ENCODE measurements at regions not wholly inside any gene's neighbourhood (a gene's known extent, or its start where the extent isn't known, plus 50 kb on each side); places are given as distances from the start of the nearest gene placed in this dataset.

GRCh38 chr2:122266636-122267035 lies 511.2 kb downstream of the TSN start:
- H3K4me3 ChIP-seq (ENCODE audit: low read depth, low read length): no peak overlapping the region
- no peaks in the 10 kb centered on the region for H3K36me3 ChIP-seq (ENCODE audit: control insufficient read depth in 2 of 2, insufficient read depth in 1 of 2, low read length in 2 of 2)
- no peaks in the 10 kb centered on the region for H3K9me3 ChIP-seq (ENCODE audit: control insufficient read depth, insufficient read depth, low read depth, low read length)
- no peaks in the 10 kb centered on the region for H3K4me1 ChIP-seq (ENCODE audit: control insufficient read depth, insufficient read depth, low read length)
- POLR2A ChIA-PET: no interaction called here
- CTCF ChIA-PET: interaction anchor here (0.5 kb wide), 1 partner anchor 1125 kb away, joined by 3 read pairs; no protein-coding TSS in a partner anchor
- TF ChIP-seq SCRT2 (tag by site-specific recombination; IDR thresholded peaks at IDR 0.05): no peak
- no peak for TF ChIP-seq TSHZ1 (tag by site-specific recombination; IDR thresholded peaks at IDR 0.05; ENCODE audit: borderline replicate concordance)
- TF ChIP-seq ZFP3 (tag by site-specific recombination; IDR thresholded peaks at IDR 0.05; ENCODE audit: low read depth): no peak
- TF ChIP-seq KLF17 (tag by site-specific recombination; IDR thresholded peaks at IDR 0.05): no peak
- no peak for TF ChIP-seq ZNF37A (tag by site-specific recombination; IDR thresholded peaks at IDR 0.05)
- no peak for TF ChIP-seq ZNF623 (tag by site-specific recombination; IDR thresholded peaks at IDR 0.05)
- TF ChIP-seq ZNF776 (tag by site-specific recombination; IDR thresholded peaks at IDR 0.05; ENCODE audit: borderline replicate concordance): no peak
- TF ChIP-seq ZNF785 (tag by site-specific recombination; IDR thresholded peaks at IDR 0.05): no peak
- TF ChIP-seq, protein P1, sequence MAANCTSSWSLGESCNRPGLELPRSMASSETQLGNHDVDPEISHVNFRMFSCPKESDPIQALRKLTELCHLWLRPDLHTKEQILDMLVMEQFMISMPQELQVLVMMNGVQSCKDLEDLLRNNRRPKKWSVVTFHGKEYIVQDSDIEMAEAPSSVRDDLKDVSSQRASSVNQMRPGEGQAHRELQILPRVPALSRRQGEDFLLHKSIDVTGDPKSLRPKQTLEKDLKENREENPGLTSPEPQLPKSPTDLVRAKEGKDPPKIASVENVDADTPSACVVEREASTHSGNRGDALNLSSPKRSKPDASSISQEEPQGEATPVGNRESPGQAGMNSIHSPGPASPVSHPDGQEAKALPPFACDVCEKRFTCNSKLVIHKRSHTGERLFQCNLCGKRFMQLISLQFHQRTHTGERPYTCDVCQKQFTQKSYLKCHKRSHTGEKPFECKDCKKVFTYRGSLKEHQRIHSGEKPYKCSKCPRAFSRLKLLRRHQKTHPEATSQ (tag by site-specific recombination; IDR thresholded peaks at IDR 0.05): no peak
- H3K27ac ChIP-seq (ENCODE audit: extremely low read depth, low read depth, low read length): no peak overlapping the region

GRCh38 chr2:122267947-122268346 lies 512.5 kb downstream of the TSN start:
- POLR2A ChIA-PET: no interaction called here
- H3K4me1 ChIP-seq (ENCODE audit: control insufficient read depth, insufficient read depth, low read length): no peaks in the 10 kb centered on the region
- CTCF ChIA-PET: interaction anchor here (0.7 kb wide), 1 partner anchor 457 kb away, joined by 6 read pairs; no protein-coding TSS in a partner anchor
- H3K9me3 ChIP-seq (ENCODE audit: control insufficient read depth, insufficient read depth, low read depth, low read length): no peaks in the 10 kb centered on the region
- H3K36me3 ChIP-seq (ENCODE audit: control insufficient read depth in 2 of 2, insufficient read depth in 1 of 2, low read length in 2 of 2): no peaks in the 10 kb centered on the region
- TF ChIP-seq ZNF521 (tag by site-specific recombination; IDR thresholded peaks at IDR 0.05) (no peak), ZBTB6 (tag by site-specific recombination; IDR thresholded peaks at IDR 0.05) (no peak), KLF16 (tag by site-specific recombination; IDR thresholded peaks at IDR 0.05) (no peak), ZBTB17 (tag by site-specific recombination; IDR thresholded peaks at IDR 0.05) (no peak), ZNF16 (tag by site-specific recombination; IDR thresholded peaks at IDR 0.05; ENCODE audit: low read depth) (no peak), ZNF248 (tag by site-specific recombination; IDR thresholded peaks at IDR 0.05) (no peak), ZNF324 (tag by site-specific recombination; IDR thresholded peaks at IDR 0.05) (no peak)
- no peak overlapping the region for H3K27ac ChIP-seq (ENCODE audit: extremely low read depth, low read depth, low read length)
- H3K4me3 ChIP-seq (ENCODE audit: low read depth, low read length): no peak overlapping the region
